C4-2B (cell line): ENCODE measurements at regions not wholly inside any gene's neighbourhood (a gene's known extent, or its start where the extent isn't known, plus 50 kb on each side); places are given as distances from the start of the nearest gene placed in this dataset.

Source experiments
- H3K27ac ChIP-seq: fragments of 450-650 bp; 2 replicates; pipeline ENCODE4 v1.5.1; 2017
- ZFX ChIP-seq: fragments of 450-650 bp; IDR thresholded peaks from 2 replicates; pipeline ENCODE4 v1.6.1; 2017
- TF ChIP-seq, protein P1 (sequence below): fragments of 450-650 bp; conservative IDR thresholded peaks from 2 replicates; pipeline ENCODE4 v1.5.1; 2017; ENCODE audit warnings: mild to moderate bottlenecking

GRCh38 chr18:2217356-2217755 is 353.9 kb downstream of the METTL4 start:
- TF ChIP-seq ZFX, result no peak
- TF ChIP-seq, protein P1, sequence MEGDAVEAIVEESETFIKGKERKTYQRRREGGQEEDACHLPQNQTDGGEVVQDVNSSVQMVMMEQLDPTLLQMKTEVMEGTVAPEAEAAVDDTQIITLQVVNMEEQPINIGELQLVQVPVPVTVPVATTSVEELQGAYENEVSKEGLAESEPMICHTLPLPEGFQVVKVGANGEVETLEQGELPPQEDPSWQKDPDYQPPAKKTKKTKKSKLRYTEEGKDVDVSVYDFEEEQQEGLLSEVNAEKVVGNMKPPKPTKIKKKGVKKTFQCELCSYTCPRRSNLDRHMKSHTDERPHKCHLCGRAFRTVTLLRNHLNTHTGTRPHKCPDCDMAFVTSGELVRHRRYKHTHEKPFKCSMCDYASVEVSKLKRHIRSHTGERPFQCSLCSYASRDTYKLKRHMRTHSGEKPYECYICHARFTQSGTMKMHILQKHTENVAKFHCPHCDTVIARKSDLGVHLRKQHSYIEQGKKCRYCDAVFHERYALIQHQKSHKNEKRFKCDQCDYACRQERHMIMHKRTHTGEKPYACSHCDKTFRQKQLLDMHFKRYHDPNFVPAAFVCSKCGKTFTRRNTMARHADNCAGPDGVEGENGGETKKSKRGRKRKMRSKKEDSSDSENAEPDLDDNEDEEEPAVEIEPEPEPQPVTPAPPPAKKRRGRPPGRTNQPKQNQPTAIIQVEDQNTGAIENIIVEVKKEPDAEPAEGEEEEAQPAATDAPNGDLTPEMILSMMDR, result no peak
- H3K27ac ChIP-seq, result no peak overlapping the region

DNA sequence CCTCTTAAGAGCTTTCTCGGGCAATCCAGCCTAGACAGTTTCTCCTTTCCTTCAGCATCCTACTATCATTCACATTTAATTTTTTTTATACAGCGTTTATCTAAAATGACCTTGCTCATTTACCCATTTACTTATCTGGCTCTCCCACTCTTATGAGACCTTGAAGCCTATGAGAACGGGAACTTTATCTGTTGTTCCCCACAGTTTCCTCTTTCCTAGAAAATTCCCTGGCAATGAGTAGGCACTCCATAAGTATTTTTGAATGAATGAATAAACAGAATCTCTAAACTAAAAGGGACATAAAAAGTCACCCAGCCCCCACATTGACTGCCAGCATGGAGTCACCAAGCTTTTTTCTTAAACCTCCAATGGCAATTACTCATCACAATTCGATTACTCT is 353.2 kb downstream of the METTL4 start:
- no peak overlapping the region for H3K27ac ChIP-seq
- no peak for TF ChIP-seq ZFX
- TF ChIP-seq, protein P1, result no peak

DNA sequence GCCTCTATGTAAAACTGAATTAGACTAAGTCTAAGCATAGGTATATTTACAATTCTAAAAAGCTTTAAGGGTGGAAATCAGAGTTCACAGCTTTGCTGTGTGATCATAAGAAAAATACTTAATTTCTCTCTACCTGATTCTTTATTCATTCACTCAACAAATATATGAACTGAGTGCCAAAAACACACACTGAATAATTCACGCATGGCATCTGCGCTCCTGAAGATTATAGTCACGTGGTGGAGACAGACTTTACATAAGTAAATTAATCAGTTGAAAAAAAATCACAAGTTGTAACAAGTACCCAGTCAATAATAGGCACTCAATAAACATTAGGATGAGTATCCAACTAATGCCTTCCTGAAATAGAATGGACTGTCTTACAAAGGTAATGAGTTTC is 351.6 kb downstream of the METTL4 start:
- H3K27ac ChIP-seq, result no peak overlapping the region
- TF ChIP-seq, protein P1, result no peak
- no peak for TF ChIP-seq ZFX

DNA sequence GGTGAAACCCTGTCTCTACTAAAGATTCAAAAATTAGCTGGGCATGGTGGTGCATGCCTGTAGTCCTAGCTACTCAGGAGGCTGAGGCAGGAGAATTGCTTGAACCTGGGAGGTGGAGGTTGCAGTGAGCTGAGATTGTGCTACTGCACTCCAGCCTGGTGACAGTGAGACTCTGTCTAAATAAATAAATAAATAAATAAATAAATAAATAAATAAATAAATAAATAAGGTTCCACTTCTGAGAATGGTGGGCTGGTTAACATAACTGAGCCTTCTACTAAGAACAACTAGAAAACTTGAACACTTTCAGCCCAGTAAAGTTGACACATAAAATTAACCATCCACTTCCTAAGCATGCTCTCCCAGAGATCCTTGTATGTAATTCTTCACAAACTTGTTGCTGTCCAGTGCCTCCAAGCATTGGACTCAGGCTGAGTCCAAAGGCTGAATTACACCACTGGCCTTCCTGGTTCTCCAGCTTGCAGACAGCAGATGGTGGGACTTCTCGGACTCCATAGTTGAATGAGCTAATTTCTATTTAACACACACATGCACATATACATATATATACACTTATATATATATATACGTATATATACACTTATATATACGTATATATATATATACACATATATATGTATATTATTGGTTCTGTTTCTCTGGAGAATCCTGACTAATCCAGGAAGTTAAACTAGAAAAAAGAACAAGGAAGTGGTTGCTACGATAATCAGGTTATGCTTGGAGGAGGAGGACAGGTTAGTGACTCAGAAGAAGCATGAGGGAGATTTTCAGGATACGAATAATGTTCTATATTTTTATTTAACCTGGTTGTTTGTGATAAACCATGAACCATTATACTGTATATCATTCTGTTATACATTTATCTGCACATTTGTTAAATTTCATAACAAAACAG is 348.8 kb downstream of the METTL4 start:
- H3K27ac ChIP-seq, result no peak overlapping the region
- TF ChIP-seq, protein P1, result no peak
- no peak for TF ChIP-seq ZFX

GRCh38 chr18:2223449-2223848 is 347.9 kb downstream of the METTL4 start:
- TF ChIP-seq, protein P1, result no peak
- no peak for TF ChIP-seq ZFX
- H3K27ac ChIP-seq, result no peak overlapping the region

GRCh38 chr18:2223849-2224248 is 347.5 kb downstream of the METTL4 start:
- TF ChIP-seq, protein P1, result peak; percentile 71
- no peak for TF ChIP-seq ZFX
- no peak overlapping the region for H3K27ac ChIP-seq

GRCh38 chr18:2236232-2236631 is 335.1 kb downstream of the METTL4 start:
- TF ChIP-seq, protein P1, result no peak
- H3K27ac ChIP-seq, result no peak overlapping the region
